Renal cortical epithelial cell (primary cell): ENCODE measurements at regions not wholly inside any gene's neighbourhood (a gene's known extent, or its start where the extent isn't known, plus 50 kb on each side); places are given as distances from the start of the nearest gene placed in this dataset.
"Not testable (repeated sequence)": the region's sequence is repeated elsewhere in the genome, so short reads cannot be mapped to it uniquely, and the experiment has no call there.

Experiments used
- DNase-seq: peaks from one replicate; pipeline ENCODE4 v3.0.0-alpha.2; 2011; ENCODE audit warnings: low read depth

GRCh38 chr10:126722726-126723125, 52.2 kb upstream of the C10orf90 start:
- DNase-seq = no peak

DNA sequence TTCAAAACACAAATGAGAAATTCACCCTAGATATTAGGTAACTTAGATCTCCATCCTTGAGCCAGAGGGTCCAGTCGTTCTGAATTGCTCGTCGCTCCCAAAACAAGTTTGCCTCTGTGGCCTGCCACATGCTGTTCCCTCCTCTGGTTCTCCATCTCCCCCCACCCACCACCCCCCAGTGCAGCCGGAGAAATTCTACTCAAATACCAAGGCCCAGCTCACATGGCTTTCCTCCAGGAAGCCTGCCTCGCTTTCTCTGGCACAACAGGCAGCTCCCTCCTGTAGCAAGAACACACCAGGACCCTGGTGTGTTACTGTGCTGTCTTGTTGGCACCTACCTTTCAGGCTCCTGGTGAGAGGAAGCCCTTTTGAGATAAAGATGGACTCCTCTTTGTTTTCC, 52.7 kb upstream of the C10orf90 start:
- no peak for DNase-seq

- no peak for DNase-seq
Measured at GRCh38 chr10:126729314-126729870, 58.9 kb upstream of the C10orf90 start.

DNA sequence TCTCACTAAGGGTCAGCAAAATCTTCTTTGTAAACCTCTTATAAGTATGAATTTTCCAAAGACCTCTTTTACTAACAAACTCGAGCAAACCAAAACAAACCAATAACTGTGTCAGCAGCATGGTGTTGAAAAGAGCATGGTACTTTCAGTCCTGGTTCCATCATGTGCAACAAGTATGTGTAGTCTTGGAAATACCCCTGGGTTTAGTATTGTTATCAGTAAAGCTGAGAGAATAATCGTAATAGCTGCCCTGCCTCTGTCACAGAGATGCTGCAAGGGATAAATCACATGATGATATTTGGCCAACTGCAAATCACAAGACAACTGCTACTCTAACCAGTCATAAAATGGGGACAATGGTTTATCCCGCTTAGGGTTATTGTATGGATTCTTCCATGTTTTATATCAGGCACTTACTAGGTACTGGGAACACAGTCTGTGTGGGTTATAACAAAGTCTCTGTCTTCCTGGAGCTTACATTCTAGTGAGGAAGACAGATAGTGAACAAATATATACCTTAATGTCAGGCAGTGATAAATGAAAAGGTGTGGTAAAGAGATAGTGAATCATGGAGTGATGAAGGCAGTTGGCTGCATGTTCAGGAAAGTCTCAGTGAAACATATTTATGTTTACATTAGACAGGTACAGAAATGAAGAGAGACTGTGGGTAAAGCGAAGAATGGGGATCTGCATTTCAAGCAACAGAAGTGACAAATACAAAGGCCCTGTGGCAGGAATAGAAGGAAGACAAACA, 60.5 kb upstream of the C10orf90 start:
- no peak for DNase-seq

DNA sequence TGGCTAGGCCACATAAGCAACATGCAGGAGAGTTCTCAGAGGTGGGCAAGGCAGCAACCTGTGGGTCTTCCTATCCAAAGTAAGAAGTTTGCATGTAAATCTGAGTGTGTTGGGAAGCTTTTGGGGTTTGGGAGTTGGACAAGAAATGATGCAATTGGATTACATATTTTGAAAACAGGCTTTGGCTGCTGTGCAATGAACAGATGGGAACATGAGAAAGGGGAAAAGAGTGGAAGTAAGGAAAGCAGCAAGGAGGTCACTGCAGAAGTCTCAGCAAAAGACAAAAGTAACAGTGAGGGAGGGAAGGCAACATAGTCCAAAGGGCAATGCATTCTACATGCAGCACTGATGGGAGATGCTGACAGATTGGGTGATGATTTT, 61.1 kb upstream of the C10orf90 start:
- no peak for DNase-seq

GRCh38 chr10:126732308-126732707, 61.8 kb upstream of the C10orf90 start:
- DNase-seq = no peak

- DNase-seq = no peak
Measured at GRCh38 chr10:126732868-126733267, 62.4 kb upstream of the C10orf90 start.

GRCh38 chr10:126734015-126734414, 63.5 kb upstream of the C10orf90 start:
- no peak for DNase-seq

- DNase-seq = no peak
Measured at GRCh38 chr10:126734967-126735366, 64.5 kb upstream of the C10orf90 start.

DNA sequence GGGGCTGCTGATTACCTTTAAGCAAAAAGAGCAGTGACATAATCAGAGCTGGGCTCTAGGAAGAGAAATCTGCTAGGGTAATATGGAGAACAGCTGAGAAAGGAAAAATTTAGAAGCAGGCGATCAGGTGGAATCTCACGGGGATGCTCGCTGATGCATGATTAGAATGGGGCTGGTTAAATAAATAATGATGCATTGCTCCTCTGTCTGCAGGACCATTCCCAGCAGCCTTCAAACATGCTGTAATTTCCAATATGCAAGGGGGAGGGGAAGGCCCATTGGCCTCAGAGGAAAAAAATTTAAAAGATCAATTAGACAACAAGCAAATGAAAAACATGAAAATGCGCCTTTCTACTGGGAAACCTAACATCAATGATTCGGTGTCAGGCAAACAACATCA, 65.6 kb upstream of the C10orf90 start:
- DNase-seq = no peak

- no peak for DNase-seq
Measured at GRCh38 chr10:126736727-126737126, 66.2 kb upstream of the C10orf90 start.

GRCh38 chr10:126738001-126738400, 67.5 kb upstream of the C10orf90 start:
- DNase-seq = no peak

GRCh38 chr10:126744571-126744970, 74.1 kb upstream of the C10orf90 start:
- DNase-seq = no peak

GRCh38 chr10:126749015-126749655, 78.6 kb upstream of the C10orf90 start:
- DNase-seq = peak; percentile 66

DNA sequence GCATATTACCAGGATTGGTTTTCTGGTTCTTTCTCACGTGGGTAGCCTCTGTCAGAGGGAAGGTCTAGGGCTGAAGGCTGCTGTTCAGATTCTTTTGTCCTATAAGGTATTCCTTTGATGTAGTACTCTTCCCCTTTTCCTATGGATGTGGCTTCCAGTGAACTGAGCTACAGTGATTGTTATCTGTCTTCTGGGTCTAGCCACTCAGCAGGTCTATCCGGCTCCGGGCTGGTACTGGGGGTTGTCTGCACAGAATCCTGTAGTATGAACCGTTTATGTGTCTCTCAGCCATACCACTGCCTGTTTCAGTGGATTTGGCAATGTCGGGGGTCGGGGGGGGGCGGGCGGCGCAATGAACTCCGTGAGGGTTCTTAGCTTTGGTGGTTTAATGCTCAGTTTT, 84.5 kb upstream of the C10orf90 start:
- no peak for DNase-seq

DNA sequence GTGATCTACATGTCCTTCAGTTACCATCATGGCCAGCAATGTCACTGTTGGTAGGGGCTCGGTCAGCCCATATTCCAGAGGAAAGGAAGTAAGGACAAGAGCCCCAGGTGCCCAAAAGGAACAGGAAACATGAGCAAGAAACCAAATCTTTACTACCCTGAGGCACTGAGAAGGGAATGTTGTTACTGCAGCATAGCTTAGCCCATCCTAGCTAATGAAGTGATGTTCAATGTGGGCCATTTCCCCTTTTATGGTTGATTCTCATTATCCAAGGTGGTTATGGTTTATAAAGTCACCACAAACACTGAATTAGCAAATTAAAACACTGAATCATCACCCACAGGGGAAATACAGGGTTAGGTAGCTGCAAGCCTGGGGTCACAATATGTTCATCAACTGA, 88.4 kb upstream of the C10orf90 start:
- no peak for DNase-seq

GRCh38 chr10:126759531-126759930, 89.0 kb upstream of the C10orf90 start:
- no peak for DNase-seq

- DNase-seq = not testable (repeated sequence)
Measured at GRCh38 chr10:126766646-126767045, 96.2 kb upstream of the C10orf90 start.

- DNase-seq = no peak
Measured at GRCh38 chr10:126770809-126771208, 100.3 kb upstream of the C10orf90 start.

DNA sequence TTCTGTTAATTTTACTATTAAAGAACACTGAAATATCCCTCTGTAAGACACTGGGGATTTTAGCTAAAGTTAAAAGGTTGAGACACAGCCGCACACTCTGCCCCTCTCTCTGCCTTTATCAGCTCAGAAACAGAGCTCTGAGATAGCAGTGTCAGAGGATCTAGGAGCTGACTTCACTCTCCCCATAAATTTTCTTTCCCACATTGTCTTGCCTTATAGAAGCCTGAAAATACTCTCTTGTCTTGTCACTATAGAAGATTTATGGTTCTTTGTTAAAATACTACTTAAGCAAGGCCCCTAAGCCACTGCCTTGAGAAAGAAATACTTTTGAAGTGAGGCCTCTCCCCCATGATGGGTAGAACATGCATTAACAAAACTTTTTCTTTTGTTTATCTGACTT, 105.7 kb upstream of the C10orf90 start:
- no peak for DNase-seq

DNA sequence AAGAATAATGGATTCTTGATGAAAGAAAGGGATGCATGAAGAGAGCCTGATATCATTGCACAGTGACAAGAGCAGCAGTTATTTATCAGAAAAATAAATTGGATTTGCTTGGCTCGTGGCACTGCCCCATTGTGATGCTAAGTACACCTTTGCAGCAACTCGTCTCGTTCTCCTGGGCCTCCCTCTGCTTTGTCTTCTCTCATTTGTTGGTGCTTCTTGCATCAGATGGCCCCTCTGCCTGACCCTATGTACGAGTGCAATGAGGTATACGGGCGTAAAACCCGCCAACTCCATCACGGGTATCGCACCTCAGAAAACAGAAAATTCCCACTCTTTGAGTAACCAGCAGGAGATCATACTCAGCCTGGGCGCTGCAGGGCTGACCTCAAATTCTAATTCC, 107.2 kb upstream of the C10orf90 start:
- DNase-seq = no peak

DNA sequence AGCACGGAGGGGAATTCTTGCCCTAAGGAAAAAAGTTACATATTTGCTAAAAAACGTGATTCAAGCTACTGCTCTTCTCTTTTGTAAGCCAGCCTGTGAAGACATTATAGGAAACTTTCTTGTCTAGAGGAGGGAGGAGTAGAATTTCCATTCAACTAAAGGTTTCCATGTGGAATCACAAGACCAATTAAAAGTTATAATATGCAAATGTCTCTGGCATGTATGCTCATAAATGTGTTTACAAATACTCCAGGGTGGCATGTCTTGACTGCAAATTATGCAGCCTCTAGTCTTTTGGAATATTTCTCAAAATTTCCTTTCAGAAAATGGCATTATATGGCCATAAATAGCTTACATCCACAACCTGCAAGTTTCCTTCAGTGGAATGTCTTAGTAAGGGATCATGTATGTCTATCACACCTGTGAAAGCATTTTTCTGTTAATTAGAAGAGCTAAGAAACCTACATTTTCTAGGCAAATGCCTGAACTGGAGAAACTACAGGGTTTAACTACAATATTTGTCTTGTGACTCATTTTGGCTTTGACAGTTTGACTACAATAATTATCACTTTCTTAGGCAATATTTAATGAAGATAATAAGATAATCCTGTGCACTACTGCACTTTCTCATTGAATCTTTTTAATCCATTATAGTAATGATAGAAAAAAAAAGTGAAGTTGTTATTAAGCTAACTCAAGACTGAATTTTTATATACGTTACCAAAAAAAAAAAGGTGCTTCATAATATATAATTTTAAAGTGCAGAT, 111.1 kb upstream of the C10orf90 start:
- DNase-seq = no peak
